Adrenal gland (tissue), 5 donors: ENCODE measurements at regions not wholly inside any gene's neighbourhood (a gene's known extent, or its start where the extent isn't known, plus 50 kb on each side); places are given as distances from the start of the nearest gene placed in this dataset.

Source experiments
- CTCF ChIP-seq, 6 experiments: fragments of 450-650 bp in 4 of 6; fragments of 200-600 bp in 2 of 6; sonication (generic) in 1 of 6; IDR thresholded peaks; 1 replicate in 5 of 6; 2 replicates in 1 of 6; pipeline versions ENCODE4 v1.5.1 to v1.8.0; 2016 to 2021; ENCODE audit warnings: antibody characterized with exemption in 6 of 6, mild to moderate bottlenecking in 2 of 6, moderate library complexity in 1 of 6
- POLR2A ChIP-seq, 2 donors: fragments of 450-650 bp; IDR thresholded peaks; one replicate each; pipeline ENCODE4 v1.6.1; 2017; ENCODE audit warnings: antibody characterized with exemption in 2 of 2, mild to moderate bottlenecking in 2 of 2, moderate library complexity in 1 of 2
- donor health status: DM: no; HTN: no; CAD: no.

GRCh38 chr6:167405778-167406532 is 81.1 kb downstream of the TTLL2 start:
- no peak for TF ChIP-seq CTCF (IDR thresholded peaks at IDR 0.05)
- no peak for TF ChIP-seq POLR2A (IDR thresholded peaks at IDR 0.05)
